ENCODE measurements at regions not wholly inside any gene's neighbourhood (a gene's known extent, or its start where the extent isn't known, plus 50 kb on each side); places are given as distances from the start of the nearest gene placed in this dataset.

- TF ChIP-seq CTCF (IDR thresholded peaks at IDR 0.05) = no peak
- TF ChIP-seq POLR2A (IDR thresholded peaks at IDR 0.05) = no peak
Observed at GRCh38 chr5:87787086-87787485, 374.4 kb upstream of the CCNH start.
